ENCODE measurements at regions not wholly inside any gene's neighbourhood (a gene's known extent, or its start where the extent isn't known, plus 50 kb on each side); places are given as distances from the start of the nearest gene placed in this dataset.

DNA sequence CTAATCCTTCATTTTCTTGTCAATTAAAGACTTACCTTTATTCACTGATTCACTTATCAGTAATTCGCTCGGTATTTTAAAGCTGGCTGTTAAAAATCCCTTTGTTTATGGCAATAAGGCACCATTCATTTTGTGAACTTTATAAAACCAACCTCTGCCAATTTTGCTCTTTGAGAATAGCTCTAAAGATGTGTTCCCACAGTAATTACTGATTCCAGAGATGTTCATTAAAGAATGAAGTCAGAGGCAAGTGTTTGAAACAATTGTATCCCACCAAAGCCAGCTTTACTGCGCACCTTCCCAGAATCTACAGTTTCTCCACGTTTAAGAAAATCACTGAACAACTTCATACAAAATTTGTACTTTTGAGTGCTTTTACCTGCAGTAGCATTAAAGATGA lies 424.5 kb downstream of the USP25 start:
- Histone ChIP-seq H3K4me3 (ENCODE audit: low read depth, low read length, poor library complexity, severe bottlenecking) (no peak overlapping the region), H3K27me3 (replicated peaks; ENCODE audit: insufficient read depth, low read depth, low read length, poor library complexity) (no peaks in the 10 kb centered on the region), H3K27ac (ENCODE audit: low read depth, low read length, poor library complexity, severe bottlenecking) (no peak overlapping the region), H3K36me3 (ENCODE audit: insufficient read depth, low read length, poor library complexity, severe bottlenecking) (no peaks in the 10 kb centered on the region), H3K4me1 (ENCODE audit: insufficient read depth, low read length, poor library complexity, severe bottlenecking) (no peaks in the 10 kb centered on the region), H3K9me3 (ENCODE audit: low read depth, low read length, poor library complexity, severe bottlenecking) (no peaks in the 10 kb centered on the region)
- BruUV-seq (replicated peaks) = no TSS peak
- intact Hi-C loops (cut with micrococcal nuclease; ENCODE audit: unreplicated experiment) = no loop called here
- ChIA-PET POLR2A (ENCODE audit: low non-redundant PET) (no interaction called here), CTCF (no interaction called here)
- no peak for TF ChIP-seq EZH2 (IDR thresholded peaks at IDR 0.05; ENCODE audit: borderline replicate concordance, low read depth, low read length, poor library complexity, severe bottlenecking)
- TF ChIP-seq, protein P1, sequence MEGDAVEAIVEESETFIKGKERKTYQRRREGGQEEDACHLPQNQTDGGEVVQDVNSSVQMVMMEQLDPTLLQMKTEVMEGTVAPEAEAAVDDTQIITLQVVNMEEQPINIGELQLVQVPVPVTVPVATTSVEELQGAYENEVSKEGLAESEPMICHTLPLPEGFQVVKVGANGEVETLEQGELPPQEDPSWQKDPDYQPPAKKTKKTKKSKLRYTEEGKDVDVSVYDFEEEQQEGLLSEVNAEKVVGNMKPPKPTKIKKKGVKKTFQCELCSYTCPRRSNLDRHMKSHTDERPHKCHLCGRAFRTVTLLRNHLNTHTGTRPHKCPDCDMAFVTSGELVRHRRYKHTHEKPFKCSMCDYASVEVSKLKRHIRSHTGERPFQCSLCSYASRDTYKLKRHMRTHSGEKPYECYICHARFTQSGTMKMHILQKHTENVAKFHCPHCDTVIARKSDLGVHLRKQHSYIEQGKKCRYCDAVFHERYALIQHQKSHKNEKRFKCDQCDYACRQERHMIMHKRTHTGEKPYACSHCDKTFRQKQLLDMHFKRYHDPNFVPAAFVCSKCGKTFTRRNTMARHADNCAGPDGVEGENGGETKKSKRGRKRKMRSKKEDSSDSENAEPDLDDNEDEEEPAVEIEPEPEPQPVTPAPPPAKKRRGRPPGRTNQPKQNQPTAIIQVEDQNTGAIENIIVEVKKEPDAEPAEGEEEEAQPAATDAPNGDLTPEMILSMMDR (conservative IDR thresholded peaks at IDR 0.05; ENCODE audit: low read depth, low read length) = no peak
- DNase-seq (ENCODE audit: low spot score) = no peak

DNA sequence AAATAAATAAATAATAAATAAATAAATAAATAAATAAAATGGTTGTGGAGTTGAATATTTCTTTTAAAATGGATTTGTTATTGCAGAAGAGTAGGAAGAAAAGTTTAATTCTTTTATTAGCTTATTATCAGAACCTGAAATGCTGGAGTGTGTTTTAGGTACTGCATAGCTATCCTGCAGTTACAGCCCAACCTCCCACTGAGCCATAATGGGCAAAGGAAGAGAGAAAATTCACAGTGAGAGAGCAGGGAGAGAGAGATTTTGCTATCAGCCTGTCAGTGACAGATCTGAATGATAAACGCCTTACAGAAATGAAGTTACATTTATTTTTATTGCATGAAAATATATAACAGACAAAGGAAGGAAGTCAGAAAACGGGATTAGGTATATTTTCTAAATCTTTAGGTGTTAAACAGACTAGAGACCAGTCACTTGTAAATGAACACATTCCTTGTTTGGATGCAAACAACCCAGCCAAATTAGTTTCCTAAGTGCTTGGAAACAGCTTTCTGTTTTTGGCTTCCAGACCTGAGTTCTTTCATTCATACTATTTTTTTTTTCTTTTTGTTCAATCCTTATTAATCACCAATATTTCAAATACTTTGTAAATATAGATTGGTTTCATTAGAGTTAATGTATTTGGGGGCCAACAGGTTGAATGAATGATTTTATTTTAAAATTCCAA lies 425.3 kb downstream of the USP25 start:
- Histone ChIP-seq H3K36me3 (ENCODE audit: insufficient read depth, low read length, poor library complexity, severe bottlenecking) (no peaks in the 10 kb centered on the region), H3K4me3 (ENCODE audit: low read depth, low read length, poor library complexity, severe bottlenecking) (no peak overlapping the region), H3K9me3 (ENCODE audit: low read depth, low read length, poor library complexity, severe bottlenecking) (no peaks in the 10 kb centered on the region), H3K27ac (ENCODE audit: low read depth, low read length, poor library complexity, severe bottlenecking) (no peak overlapping the region), H3K27me3 (replicated peaks; ENCODE audit: insufficient read depth, low read depth, low read length, poor library complexity) (no peaks in the 10 kb centered on the region), H3K4me1 (ENCODE audit: insufficient read depth, low read length, poor library complexity, severe bottlenecking) (no peaks in the 10 kb centered on the region)
- ChIA-PET POLR2A (ENCODE audit: low non-redundant PET) (no interaction called here), CTCF (no interaction called here)
- peak; percentile 28 for DNase-seq (ENCODE audit: low spot score)
- intact Hi-C loops (cut with micrococcal nuclease; ENCODE audit: unreplicated experiment) = no loop called here
- BruUV-seq (replicated peaks) = no TSS peak
- no peak for TF ChIP-seq EZH2 (IDR thresholded peaks at IDR 0.05; ENCODE audit: borderline replicate concordance, low read depth, low read length, poor library complexity, severe bottlenecking)
- TF ChIP-seq, protein P1 (conservative IDR thresholded peaks at IDR 0.05; ENCODE audit: low read depth, low read length) = no peak

DNA sequence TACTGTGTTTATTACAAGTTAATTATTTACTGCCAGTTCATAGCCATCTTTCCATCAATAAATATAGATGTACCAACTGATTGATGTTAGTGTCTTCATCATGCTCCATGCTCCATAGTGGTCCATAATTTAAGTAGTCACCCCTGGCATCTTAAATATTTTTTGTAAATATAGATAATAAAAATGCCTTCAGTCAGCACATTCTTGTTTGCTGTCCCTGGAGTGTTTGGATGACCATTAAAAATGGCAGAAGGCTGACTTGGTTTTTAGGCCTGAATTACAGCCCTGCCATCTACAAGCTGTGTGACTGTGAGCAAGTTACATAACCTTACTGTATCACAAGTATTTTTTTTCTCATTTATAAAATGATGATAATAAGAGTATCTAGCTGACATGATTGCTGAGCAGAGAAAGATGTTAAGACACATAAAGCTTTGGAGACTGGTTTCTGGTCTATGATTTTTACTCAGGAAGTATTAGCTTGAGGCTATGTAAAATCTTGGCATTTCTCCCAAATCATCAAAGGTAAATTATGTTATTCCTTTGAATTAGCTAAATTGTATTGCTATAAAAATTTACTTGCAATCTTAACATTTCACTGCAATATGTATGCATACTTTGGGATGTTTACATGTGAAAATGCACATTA lies 427.2 kb downstream of the USP25 start:
- intact Hi-C loops (cut with micrococcal nuclease; ENCODE audit: unreplicated experiment) = no loop called here
- Histone ChIP-seq H3K27me3 (replicated peaks; ENCODE audit: insufficient read depth, low read depth, low read length, poor library complexity) (no peaks in the 10 kb centered on the region), H3K27ac (ENCODE audit: low read depth, low read length, poor library complexity, severe bottlenecking) (no peak overlapping the region), H3K4me3 (ENCODE audit: low read depth, low read length, poor library complexity, severe bottlenecking) (no peak overlapping the region), H3K36me3 (ENCODE audit: insufficient read depth, low read length, poor library complexity, severe bottlenecking) (no peaks in the 10 kb centered on the region), H3K9me3 (ENCODE audit: low read depth, low read length, poor library complexity, severe bottlenecking) (no peaks in the 10 kb centered on the region), H3K4me1 (ENCODE audit: insufficient read depth, low read length, poor library complexity, severe bottlenecking) (no peaks in the 10 kb centered on the region)
- CTCF ChIA-PET = no interaction called here
- no peak for DNase-seq (ENCODE audit: low spot score)
- BruUV-seq (replicated peaks) = no TSS peak
- TF ChIP-seq, protein P1 (conservative IDR thresholded peaks at IDR 0.05; ENCODE audit: low read depth, low read length) = no peak
- no peak for TF ChIP-seq EZH2 (IDR thresholded peaks at IDR 0.05; ENCODE audit: borderline replicate concordance, low read depth, low read length, poor library complexity, severe bottlenecking)
- POLR2A ChIA-PET (ENCODE audit: low non-redundant PET) = no interaction called here

All from A673 (cell line).